Psoas muscle (tissue), 7 donors: ENCODE measurements at regions not wholly inside any gene's neighbourhood (a gene's known extent, or its start where the extent isn't known, plus 50 kb on each side); places are given as distances from the start of the nearest gene placed in this dataset.

ENCODE experiments used
- ATAC-seq, 4 donors: fragments of 200-7000 bp; cut with Tn5 transposase; one replicate each; pipeline ENCODE4 v1.9.1; 2020; ENCODE audit warnings: moderate library complexity in 3 of 4, mild to moderate bottlenecking in 2 of 4
- DNase-seq, 2 donors: peaks; one replicate each; pipeline ENCODE4 v3.0.0-alpha.2; 2020
- H3K27ac ChIP-seq: fragments of 200-600 bp; one replicate; pipeline ENCODE4 v1.8.0; 2022
- H3K27me3 ChIP-seq, 3 donors: fragments of 200-600 bp in 1 of 3; one replicate each; pipeline versions ENCODE4 v1.6.1 to v1.8.0; 2013 to 2022; ENCODE audit warnings: low read length in 2 of 3, mild to moderate bottlenecking in 2 of 3, moderate library complexity in 1 of 3; ENCODE audit not compliant: insufficient read depth in 3 of 3
- H3K36me3 ChIP-seq, 2 donors: fragments of 200-600 bp in 1 of 2; one replicate each; pipeline versions ENCODE4 v1.6.1 to v1.8.0; 2013 to 2022; ENCODE audit warnings: low read depth in 1 of 2, mild to moderate bottlenecking in 1 of 2, moderate library complexity in 1 of 2; ENCODE audit not compliant: insufficient read depth in 1 of 2
- H3K4me1 ChIP-seq: fragments of 200-600 bp; one replicate; pipeline ENCODE4 v1.8.0; 2022
- H3K4me3 ChIP-seq: fragments of 200-600 bp; one replicate; pipeline ENCODE4 v1.8.0; 2022; ENCODE audit warnings: mild to moderate bottlenecking
- H3K9me3 ChIP-seq: fragments of 200-600 bp; one replicate; pipeline ENCODE4 v1.8.0; 2022
- WGBS, 3 donors: extraction: QIAGEN DNeasy Blood & Tissue Kit; methylation state at CpG; one replicate each; pipeline versions ENCODE4 v1.1.6 to v1.1.7; 2013; 5-methylcytosine and 5-hydroxymethylcytosine counted together
- intact Hi-C, 2 donors: fragments of 100-400 bp; cut with DNase I; formaldehyde crosslinking; loops; one replicate each; pipeline versions ENCODE4 v1.11.0 to v1.14.2; 2022
- TF ChIP-seq, protein P1 (sequence below): fragments of 200-600 bp; IDR thresholded peaks from one replicate; pipeline ENCODE4 v1.8.0; 2022; ENCODE audit warnings: antibody characterized with exemption
- donor health status: healthy with polysubstance abuse.
- donor health status: DM: no; HTN: no; CAD: no; lungs with moderate emphysema.
- donor health status: Bipolar disorder and iron deficiency.
- donor health status: healthy.
- donor health status: DM: yes; HTN: yes; CAD: no.
- donor health status: DM: no; HTN: no; CAD: no.
- donor health status: DM: yes; HTN: yes; CAD: no.

DNA sequence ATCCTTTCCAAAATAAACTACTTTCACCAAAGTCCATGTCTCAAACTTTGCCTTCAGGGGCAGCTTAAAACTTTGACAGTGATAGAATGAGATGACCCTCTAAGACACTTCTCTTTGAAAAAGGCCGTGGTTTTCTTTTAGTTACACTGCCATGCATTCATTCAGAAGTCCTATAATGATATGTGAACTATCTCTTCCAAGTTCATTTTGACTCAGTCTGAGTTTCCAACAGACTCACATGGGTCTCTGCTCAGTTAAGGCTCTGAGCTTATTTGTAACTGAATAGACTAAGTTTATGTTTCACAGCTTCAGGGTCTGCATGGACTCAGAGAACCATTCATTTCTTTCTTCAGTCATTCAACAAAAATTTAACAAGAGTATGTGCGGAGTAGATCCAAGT lies 208.9 kb upstream of the PRSS1 start:
- intact Hi-C loops = no loop called here
- 82 to 83% (median 83%) methylated on average over 2 of the region's 2 CpGs for WGBS, 3 donors
- H3K36me3 ChIP-seq = no peaks in the 10 kb centered on the region
- H3K4me3 ChIP-seq = no peak overlapping the region
- TF ChIP-seq, protein P1, sequence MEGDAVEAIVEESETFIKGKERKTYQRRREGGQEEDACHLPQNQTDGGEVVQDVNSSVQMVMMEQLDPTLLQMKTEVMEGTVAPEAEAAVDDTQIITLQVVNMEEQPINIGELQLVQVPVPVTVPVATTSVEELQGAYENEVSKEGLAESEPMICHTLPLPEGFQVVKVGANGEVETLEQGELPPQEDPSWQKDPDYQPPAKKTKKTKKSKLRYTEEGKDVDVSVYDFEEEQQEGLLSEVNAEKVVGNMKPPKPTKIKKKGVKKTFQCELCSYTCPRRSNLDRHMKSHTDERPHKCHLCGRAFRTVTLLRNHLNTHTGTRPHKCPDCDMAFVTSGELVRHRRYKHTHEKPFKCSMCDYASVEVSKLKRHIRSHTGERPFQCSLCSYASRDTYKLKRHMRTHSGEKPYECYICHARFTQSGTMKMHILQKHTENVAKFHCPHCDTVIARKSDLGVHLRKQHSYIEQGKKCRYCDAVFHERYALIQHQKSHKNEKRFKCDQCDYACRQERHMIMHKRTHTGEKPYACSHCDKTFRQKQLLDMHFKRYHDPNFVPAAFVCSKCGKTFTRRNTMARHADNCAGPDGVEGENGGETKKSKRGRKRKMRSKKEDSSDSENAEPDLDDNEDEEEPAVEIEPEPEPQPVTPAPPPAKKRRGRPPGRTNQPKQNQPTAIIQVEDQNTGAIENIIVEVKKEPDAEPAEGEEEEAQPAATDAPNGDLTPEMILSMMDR = no peak
- no peak overlapping the region for H3K27ac ChIP-seq
- H3K4me1 ChIP-seq = no peaks in the 10 kb centered on the region
- H3K27me3 ChIP-seq = no peaks in the 10 kb centered on the region
- no peak for ATAC-seq
- DNase-seq = no peak
- no peaks in the 10 kb centered on the region for H3K9me3 ChIP-seq

DNA sequence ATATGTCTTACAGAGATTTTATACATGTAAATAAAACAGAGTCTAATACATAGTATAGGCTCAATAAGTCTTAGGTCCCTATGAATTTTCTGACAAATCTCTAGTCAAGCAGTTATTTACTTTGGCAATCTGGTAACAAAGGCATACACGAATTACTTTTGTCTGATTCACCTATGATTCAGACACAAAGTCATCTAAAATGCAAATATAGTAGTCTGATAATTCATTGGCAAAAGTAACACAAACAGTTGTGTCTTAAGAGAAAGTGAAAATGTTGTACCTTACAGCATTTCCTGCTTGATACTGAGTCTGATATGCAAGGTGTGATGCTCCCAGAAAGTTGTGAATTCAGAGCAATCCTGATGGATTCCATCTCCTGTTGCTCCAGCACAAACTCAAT lies 209.4 kb upstream of the PRSS1 start:
- H3K9me3 ChIP-seq = no peaks in the 10 kb centered on the region
- H3K27me3 ChIP-seq = no peaks in the 10 kb centered on the region
- 51 to 65% (median 60%) methylated on average over 1 of the region's 1 CpG for WGBS, 3 donors
- DNase-seq (no peak), ATAC-seq (no peak)
- H3K4me1 ChIP-seq = no peaks in the 10 kb centered on the region
- no peaks in the 10 kb centered on the region for H3K36me3 ChIP-seq
- no peak overlapping the region for H3K4me3 ChIP-seq
- no peak overlapping the region for H3K27ac ChIP-seq
- TF ChIP-seq, protein P1 = no peak
- intact Hi-C loops = loop anchor here (5.0 kb wide), 3 partner anchors 47 to 247 kb away; no protein-coding TSS in a partner anchor

DNA sequence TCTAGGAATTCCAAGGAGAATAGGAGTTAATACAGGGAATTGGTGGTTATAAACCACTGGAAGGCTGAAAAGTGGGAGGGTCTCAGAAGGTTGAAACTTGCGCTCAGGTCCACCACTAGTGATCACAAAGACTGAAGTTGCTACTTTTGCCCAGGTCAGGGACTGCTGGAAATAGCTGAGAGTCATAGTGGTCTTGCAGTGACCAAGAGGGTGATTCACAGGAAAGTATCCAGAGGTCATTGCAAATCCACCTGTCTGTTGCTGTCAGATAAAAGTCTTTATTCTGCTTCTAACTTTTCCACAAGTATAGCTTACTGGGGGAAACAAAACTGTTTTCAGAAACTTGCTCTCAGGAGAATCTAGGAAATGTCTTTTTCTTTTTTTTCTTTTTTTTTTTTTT lies 211.5 kb upstream of the PRSS1 start:
- Histone ChIP-seq H3K27me3 (no peaks in the 10 kb centered on the region), H3K36me3 (no peaks in the 10 kb centered on the region), H3K9me3 (no peaks in the 10 kb centered on the region), H3K4me3 (no peak overlapping the region), H3K4me1 (no peaks in the 10 kb centered on the region), H3K27ac (no peak overlapping the region)
- intact Hi-C loops = loop anchor here (5.0 kb wide), 3 partner anchors 50 to 250 kb away; no protein-coding TSS in a partner anchor
- TF ChIP-seq, protein P1 = no peak
- 93 to 100% (median 97%) methylated on average over 1 of the region's 1 CpG for WGBS, 3 donors
- no peak for ATAC-seq
- no peak for DNase-seq

DNA sequence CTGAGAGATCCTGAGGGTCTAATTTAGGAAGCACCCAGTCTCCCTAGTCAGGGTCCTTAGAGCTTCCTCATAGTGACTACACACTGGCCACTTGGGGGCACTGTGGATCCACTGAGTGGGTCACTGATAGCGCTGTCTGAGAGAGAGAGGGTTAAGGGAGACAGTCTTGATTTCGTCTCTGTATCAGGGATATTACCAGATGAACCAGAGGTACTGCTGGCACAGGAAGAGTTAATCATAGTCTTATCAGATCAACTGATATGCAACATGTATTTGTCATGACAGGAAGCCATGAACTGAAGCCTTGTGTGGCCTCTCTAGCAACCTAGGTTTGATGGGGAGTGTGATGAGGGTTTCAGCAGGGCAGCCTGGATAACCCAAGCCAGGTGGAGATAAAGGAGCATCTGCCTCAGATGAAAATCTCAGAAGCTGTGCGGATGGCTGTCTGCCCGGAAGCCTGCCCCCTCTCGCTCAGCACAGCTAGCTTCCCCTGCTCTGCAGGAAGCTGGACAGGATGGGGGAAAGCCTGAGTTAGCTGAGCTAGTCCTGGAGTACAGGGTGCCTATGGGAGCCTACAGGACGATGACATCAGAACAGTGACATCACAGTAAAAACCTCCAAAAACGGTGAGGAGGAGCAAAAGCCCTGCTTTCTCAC lies 214.0 kb upstream of the PRSS1 start:
- intact Hi-C loops = loop anchor here (5.0 kb wide), 3 partner anchors 52 to 252 kb away; no protein-coding TSS in a partner anchor
- Histone ChIP-seq H3K9me3 (no peaks in the 10 kb centered on the region), H3K4me3 (no peak overlapping the region), H3K27ac (no peak overlapping the region), H3K27me3 (no peaks in the 10 kb centered on the region), H3K4me1 (no peaks in the 10 kb centered on the region), H3K36me3 (no peaks in the 10 kb centered on the region)
- TF ChIP-seq, protein P1 = peak; percentile 80
- DNase-seq (peak; percentile 67 to 86), ATAC-seq (peak; percentile 89 to 99 (median 96))
- WGBS, 3 donors = 11 to 15% (median 15%) methylated on average over 7 of the region's 7 CpGs

DNA sequence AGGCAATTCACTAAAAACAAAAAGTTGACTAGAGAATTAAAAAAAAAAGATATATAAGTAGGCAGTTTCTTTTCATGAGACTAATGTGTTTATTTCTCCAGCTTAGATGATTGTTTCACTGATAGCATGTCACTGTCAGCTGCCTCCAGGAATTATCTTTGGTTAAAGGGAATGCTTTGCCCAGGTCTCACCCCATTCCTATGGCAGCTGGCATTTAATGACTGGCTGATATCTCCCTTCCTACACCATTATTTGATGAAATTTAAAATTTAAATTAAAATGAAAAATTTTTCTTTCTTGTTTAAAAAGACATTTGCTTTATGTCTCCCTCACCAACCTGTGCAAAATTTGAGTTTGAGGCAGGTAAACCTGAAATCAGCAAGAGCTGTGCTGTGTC lies 214.5 kb upstream of the PRSS1 start:
- H3K4me3 ChIP-seq = no peak overlapping the region
- ATAC-seq (no peak), DNase-seq (no peak)
- no peaks in the 10 kb centered on the region for H3K9me3 ChIP-seq
- intact Hi-C loops = loop anchor here (5.0 kb wide), 3 partner anchors 53 to 253 kb away; no protein-coding TSS in a partner anchor
- H3K4me1 ChIP-seq = no peaks in the 10 kb centered on the region
- TF ChIP-seq, protein P1 = no peak
- no peaks in the 10 kb centered on the region for H3K36me3 ChIP-seq
- peaks cover 0 to 2% (median 0%) of the 10 kb centered on the region in 3 donors for H3K27me3 ChIP-seq
- H3K27ac ChIP-seq = no peak overlapping the region
